Lung (tissue), 11 donors: ENCODE measurements at regions not wholly inside any gene's neighbourhood (a gene's known extent, or its start where the extent isn't known, plus 50 kb on each side); places are given as distances from the start of the nearest gene placed in this dataset.

Source experiments
- ATAC-seq: fragments of 200-7000 bp; cut with Tn5 transposase; one replicate; pipeline ENCODE4 v1.9.1; 2020; ENCODE audit warnings: moderate number of reproducible peaks; ENCODE audit not compliant: insufficient read depth, low FRiP score
- DNase-seq, 3 donors: peaks; one replicate each; pipeline ENCODE4 v3.0.0-alpha.2; 2013 to 2017
- H3K27ac ChIP-seq, 2 donors: one replicate each; pipeline ENCODE4 v1.5.1; 2013; ENCODE audit warnings: mild to moderate bottlenecking in 2 of 2, moderate library complexity in 2 of 2, control low read depth in 1 of 2, inconsistent platforms in 1 of 2, low read depth in 1 of 2, low read length in 1 of 2
- H3K27me3 ChIP-seq, 3 donors: one replicate each; pipeline ENCODE4 v1.5.1; 2013; ENCODE audit warnings: low read length in 2 of 3; ENCODE audit not compliant: control insufficient read depth in 3 of 3, insufficient read depth in 3 of 3
- H3K36me3 ChIP-seq, 4 donors: one replicate each; pipeline ENCODE4 v1.5.1; 2013; ENCODE audit warnings: low read length in 4 of 4, mild to moderate bottlenecking in 1 of 4, moderate library complexity in 1 of 4; ENCODE audit not compliant: control insufficient read depth in 4 of 4, insufficient read depth in 4 of 4
- H3K4me1 ChIP-seq, 5 donors: one replicate each; pipeline ENCODE4 v1.5.1; 2013; ENCODE audit warnings: low read length in 5 of 5, mild to moderate bottlenecking in 2 of 5, moderate library complexity in 1 of 5; ENCODE audit not compliant: control insufficient read depth in 5 of 5, insufficient read depth in 5 of 5
- H3K4me3 ChIP-seq: one replicate; pipeline ENCODE4 v1.5.1; 2013; ENCODE audit warnings: mild to moderate bottlenecking, control low read depth, moderate library complexity
- H3K9ac ChIP-seq, 2 donors: one replicate each; pipeline ENCODE4 v1.5.1; 2013; ENCODE audit warnings: low read length in 2 of 2, control low read depth in 1 of 2; ENCODE audit not compliant: insufficient read depth in 1 of 2
- H3K9me3 ChIP-seq, 4 donors: one replicate each; pipeline ENCODE4 v1.5.1; 2013; ENCODE audit warnings: low read length in 3 of 4, mild to moderate bottlenecking in 1 of 4, moderate library complexity in 1 of 4; ENCODE audit not compliant: control insufficient read depth in 4 of 4, insufficient read depth in 3 of 4
- CTCF ChIP-seq: IDR thresholded peaks from 2 replicates; pipeline ENCODE4 v1.5.1; 2012; ENCODE audit warnings: mild to moderate bottlenecking; ENCODE audit errors: control extremely low read depth, extremely low read depth
- WGBS, 2 donors: extraction: QIAGEN DNeasy Blood & Tissue Kit; methylation state at CpG; one replicate each; pipeline ENCODE4 v1.1.7; 2013; 5-methylcytosine and 5-hydroxymethylcytosine counted together
- donor health status: control.
- donor health status: control.
- donor health status: Bipolar disorder and iron deficiency.
- donor health status: healthy.
- donor health status: DM: yes; HTN: yes; CAD: no.

DNA sequence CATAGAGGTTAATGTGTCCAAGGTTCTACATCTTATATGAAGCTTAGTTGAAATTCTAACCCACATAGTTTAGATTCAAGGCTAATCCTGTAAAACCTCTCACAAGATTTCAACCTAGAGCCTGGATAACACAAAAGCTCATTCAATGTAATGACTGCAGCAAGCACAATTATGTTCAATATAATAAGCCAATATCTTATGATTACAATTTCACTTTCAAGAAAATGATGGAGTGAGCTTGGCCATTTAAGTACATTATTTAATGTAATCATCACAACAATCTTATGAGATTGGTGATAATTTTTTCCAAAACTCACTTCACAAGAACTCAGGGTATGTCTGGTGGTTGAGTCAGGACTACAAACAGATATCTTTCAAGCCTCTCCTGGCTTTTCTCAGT, 1140.8 kb upstream of the WWC1 start:
- H3K4me3 ChIP-seq, result no peak overlapping the region
- H3K4me1 ChIP-seq, result no peaks in the 10 kb centered on the region
- ATAC-seq (no peak), DNase-seq (no peak)
- no peak overlapping the region for H3K9ac ChIP-seq
- no peaks in the 10 kb centered on the region for H3K9me3 ChIP-seq
- H3K27ac ChIP-seq, result no peak overlapping the region
- TF ChIP-seq CTCF, result no peak
- no peaks in the 10 kb centered on the region for H3K27me3 ChIP-seq
- H3K36me3 ChIP-seq, result no peaks in the 10 kb centered on the region

DNA sequence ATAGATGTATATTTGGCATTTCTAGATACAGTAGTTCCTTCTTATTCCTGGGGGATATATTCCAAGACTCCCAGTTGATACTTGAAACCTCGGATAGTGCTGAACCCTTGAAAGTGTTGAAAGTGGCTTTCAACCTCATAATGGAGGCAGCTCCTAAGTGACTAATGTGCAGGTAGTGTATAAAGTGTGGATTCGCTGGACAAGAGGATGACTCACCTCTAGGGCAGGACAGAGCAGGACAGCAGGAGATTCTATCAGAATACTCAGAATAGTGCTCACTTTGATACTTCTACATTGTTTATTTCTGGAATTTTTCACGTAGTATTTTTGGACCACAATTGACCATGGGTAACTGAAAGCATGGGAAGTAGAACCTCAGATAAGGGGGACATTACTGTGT, 1138.9 kb upstream of the WWC1 start:
- 82 to 86% methylated on average over 3 of the region's 3 CpGs for WGBS, 2 donors
- no peak overlapping the region for H3K9ac ChIP-seq
- H3K9me3 ChIP-seq, result no peaks in the 10 kb centered on the region
- TF ChIP-seq CTCF, result no peak
- H3K36me3 ChIP-seq, result no peaks in the 10 kb centered on the region
- no peak overlapping the region for H3K27ac ChIP-seq
- H3K4me1 ChIP-seq, result no peaks in the 10 kb centered on the region
- H3K4me3 ChIP-seq, result no peak overlapping the region
- ATAC-seq (no peak), DNase-seq (no peak)
- H3K27me3 ChIP-seq, result no peaks in the 10 kb centered on the region

- no peaks in the 10 kb centered on the region for H3K36me3 ChIP-seq
- H3K9ac ChIP-seq, result no peak overlapping the region
- DNase-seq (no peak), ATAC-seq (no peak)
- no peaks in the 10 kb centered on the region for H3K4me1 ChIP-seq
- H3K9me3 ChIP-seq, result no peaks in the 10 kb centered on the region
- no peak overlapping the region for H3K4me3 ChIP-seq
- WGBS, 2 donors, result 77 to 80% methylated on average over 21 of the region's 21 CpGs
- TF ChIP-seq CTCF, result no peak
- H3K27me3 ChIP-seq, result no peaks in the 10 kb centered on the region
- no peak overlapping the region for H3K27ac ChIP-seq
Measured at GRCh38 chr5:167155387-167156005, 1135.9 kb upstream of the WWC1 start.

GRCh38 chr5:167156446-167156845, 1135.0 kb upstream of the WWC1 start:
- DNase-seq (no peak), ATAC-seq (no peak)
- no peaks in the 10 kb centered on the region for H3K9me3 ChIP-seq
- H3K27ac ChIP-seq, result no peak overlapping the region
- H3K4me3 ChIP-seq, result no peak overlapping the region
- WGBS, 2 donors, result 81 to 86% methylated on average over 6 of the region's 6 CpGs
- H3K36me3 ChIP-seq, result no peaks in the 10 kb centered on the region
- TF ChIP-seq CTCF, result no peak
- no peaks in the 10 kb centered on the region for H3K4me1 ChIP-seq
- H3K27me3 ChIP-seq, result no peaks in the 10 kb centered on the region
- no peak overlapping the region for H3K9ac ChIP-seq
